GM21360 (cell line): ENCODE measurements at regions not wholly inside any gene's neighbourhood (a gene's known extent, or its start where the extent isn't known, plus 50 kb on each side); places are given as distances from the start of the nearest gene placed in this dataset.

Source experiments
- ATAC-seq: cut with Tn5 transposase; IDR thresholded peaks from one replicate; pipeline ENCODE4 v1.9.1; 2021; ENCODE audit warnings: mild to moderate bottlenecking, moderate library complexity; ENCODE audit not compliant: unreplicated experiment

DNA sequence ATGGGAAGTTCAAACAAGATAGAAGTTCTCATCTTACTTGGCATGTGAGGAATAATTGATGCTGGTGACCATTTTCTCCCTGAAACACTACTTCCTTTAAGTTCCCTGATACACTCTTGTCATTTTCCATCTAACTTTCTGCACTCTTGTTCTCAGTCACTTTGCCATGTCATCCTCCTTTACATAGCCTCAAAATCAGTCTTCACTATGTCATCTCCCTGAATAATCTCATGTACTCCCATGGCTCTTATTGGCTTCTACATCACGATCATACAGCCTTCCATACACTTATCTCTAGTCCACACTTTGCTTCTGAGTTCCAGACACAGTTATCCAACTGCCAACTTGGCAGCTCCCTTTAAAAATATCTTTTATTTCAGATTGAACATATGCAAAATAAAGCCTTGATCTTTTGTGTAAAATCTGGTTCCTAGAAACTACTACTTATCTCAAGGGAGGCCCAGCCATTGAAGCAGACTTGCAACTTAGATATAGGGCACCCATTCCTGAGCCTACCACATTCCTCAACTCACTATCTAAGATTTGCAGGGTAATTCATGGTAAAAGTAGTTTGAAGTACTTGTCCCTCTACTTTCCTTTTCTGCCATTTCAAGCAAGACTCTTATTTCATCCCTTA is 1070.2 kb upstream of the NXPH2 start:
- ATAC-seq: no peak

DNA sequence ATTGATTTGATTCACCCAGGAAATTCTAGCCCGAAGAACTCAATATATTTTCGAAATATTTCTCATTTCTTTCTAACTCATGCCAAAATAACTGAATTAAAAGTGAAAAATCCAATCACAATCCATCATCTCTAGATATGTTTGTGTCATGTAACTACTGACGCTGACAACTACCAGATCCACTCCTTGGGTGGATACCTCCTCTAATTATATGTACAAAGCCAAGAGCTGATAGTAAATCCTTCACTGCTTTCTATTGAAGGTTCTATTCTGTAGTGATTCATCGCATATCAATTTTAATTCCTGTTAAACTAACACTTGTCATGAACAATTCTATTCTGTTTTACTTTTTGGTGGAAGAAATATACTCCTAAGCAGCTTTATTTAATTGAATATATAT is 1056.6 kb upstream of the NXPH2 start:
- no peak for ATAC-seq

DNA sequence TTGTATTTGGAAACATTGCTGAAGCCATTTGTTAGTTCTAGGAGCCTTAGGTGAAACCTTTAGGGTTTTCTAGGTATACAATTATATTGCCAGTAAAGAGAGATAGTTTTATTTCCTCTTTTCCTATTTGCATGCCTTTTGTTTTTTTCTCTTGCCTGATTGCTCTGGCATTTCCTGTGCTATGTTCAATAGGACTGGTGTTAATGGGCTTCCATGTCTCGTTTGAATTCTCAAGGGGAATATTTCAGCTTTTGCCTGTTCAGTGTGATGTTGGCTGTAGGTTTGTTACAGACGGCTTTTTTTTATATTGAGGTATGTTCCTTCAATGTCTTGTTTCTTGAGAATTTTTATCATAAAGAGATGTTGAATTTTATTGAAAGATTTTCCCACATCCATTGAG is 1054.9 kb upstream of the NXPH2 start:
- no peak for ATAC-seq

DNA sequence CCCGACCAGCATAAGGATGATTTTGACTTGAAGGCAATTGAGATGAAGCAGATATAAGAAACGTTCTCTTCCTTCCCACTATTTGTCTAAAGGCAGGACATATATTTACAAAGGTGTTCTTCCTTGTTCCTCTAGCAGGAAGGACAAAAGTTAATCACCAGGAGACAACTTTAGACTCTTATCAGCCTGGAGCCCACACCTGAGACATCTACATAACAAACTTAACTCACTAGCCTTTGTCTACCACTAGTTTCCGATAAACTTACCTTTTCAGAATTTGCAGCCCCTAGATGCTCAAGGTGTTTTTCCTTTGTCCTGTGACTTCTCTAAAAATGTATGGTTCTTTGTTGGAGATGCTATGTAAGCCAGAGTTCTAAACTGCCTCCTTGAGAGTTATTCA is 1047.8 kb upstream of the NXPH2 start:
- ATAC-seq: no peak

DNA sequence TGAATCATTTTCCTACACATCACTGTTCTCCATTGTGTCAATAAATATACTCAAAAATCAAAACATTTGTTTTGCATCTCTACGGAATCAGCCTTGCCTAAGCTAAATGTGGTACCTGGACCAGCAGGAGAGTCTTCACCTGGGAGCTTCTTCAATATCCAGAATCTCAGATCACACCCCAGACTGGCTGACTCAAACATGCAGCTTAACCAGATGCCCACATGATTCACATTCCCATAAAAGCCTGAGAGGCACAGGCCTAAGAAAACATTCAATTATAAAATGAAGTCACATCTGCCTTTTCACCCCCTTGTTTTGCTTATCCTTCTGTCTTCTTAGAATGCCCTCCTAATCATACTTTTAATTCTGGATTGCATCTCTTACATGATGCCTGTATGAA is 1045.5 kb upstream of the NXPH2 start:
- ATAC-seq: no peak

DNA sequence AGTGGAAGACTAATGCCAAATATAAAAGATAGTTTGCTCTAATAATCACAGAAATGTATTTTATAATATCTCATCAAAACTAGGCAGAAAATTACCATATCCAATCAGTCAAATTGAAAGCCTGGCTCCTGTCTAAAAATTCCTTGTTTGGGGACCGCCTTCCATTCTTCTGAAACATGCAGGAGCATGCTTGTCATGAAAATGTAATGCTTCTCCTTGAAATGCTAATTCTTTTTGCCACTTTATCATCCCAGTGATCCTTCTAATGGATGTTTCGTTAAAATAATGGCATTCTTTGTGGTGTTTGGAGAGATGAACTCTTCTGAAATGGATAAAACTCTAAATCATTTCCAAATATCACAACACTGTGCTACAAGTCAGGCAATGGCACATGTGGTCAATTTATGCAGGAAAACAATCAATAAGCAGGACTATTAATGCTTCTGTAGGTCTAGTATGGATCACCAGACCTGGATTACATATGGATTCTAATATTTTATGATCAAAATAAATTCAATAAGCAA is 1039.1 kb upstream of the NXPH2 start:
- ATAC-seq: no peak

DNA sequence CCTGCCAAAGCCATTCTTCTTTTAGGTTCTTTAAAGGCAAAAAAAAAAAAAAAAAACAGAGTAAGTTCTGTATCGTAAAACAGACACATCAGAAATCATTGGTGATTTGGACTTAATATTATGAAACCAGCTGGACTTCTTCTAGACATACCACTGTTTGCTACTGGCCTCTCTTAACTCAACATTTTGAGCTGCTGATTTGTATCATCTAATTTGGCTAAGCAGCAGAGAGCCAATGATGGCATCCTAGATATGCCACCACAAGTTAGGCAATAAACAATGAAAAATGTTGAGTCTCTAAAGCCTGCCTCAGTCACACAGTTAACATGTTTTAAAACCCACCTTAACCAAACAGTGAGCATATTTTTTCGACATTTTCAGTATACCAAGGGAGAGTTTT is 1034.3 kb upstream of the NXPH2 start:
- ATAC-seq: no peak

DNA sequence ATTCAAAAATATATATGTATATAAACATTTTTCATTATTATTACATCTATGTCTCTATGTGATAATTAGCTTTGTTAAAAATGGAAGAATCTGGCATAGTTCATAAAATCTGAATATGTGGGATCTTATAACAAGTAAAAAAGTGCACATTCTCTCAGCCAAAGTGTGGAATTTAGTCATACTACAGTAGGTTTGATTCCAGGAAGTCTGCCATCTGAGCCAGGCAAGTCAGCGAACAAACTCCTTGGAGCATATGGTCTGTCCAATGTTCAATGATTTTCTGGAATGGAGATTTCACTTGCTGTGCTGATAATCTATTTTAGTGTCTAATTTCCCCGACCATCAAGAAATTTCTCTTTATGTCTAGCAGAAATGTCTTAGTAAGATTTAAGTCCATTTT is 1033.2 kb upstream of the NXPH2 start:
- no peak for ATAC-seq

DNA sequence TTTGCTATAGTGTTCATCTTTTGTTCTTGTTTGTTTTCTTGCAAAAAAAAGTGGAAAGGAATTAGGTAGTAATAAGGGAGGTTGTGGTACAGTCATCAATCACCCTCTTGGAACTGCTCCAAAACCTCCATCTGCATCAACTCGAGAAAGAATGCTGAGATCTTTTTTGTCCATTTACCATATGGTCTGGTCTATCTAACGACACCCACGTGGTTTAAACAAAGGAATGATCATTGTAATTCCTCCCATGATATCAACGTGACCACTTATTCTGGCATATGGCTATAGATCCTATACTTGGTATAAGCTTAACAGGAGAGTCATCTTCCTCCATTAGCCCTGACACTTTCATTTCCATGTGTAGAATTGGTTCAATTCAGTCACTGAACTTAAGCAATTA is 1025.3 kb upstream of the NXPH2 start:
- ATAC-seq: no peak

DNA sequence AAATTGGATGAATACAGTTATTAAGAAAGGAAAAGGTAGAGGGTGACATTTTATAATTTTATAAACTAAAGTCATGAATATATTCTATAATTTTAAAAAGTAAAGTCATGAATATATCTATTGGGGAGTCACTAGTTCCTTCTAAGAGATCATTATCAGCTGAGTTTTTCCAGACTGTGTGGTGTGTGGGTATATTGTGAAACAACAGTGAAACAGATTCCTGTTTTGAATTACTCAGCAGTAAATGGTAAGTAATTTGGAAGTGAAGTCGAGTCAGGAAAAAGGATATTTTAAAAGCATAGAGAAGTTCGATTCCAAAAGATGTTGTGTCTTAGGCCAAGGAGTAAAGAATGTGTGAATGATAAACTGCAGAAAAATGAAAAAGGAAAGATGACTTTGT is 1018.2 kb upstream of the NXPH2 start:
- ATAC-seq: no peak

DNA sequence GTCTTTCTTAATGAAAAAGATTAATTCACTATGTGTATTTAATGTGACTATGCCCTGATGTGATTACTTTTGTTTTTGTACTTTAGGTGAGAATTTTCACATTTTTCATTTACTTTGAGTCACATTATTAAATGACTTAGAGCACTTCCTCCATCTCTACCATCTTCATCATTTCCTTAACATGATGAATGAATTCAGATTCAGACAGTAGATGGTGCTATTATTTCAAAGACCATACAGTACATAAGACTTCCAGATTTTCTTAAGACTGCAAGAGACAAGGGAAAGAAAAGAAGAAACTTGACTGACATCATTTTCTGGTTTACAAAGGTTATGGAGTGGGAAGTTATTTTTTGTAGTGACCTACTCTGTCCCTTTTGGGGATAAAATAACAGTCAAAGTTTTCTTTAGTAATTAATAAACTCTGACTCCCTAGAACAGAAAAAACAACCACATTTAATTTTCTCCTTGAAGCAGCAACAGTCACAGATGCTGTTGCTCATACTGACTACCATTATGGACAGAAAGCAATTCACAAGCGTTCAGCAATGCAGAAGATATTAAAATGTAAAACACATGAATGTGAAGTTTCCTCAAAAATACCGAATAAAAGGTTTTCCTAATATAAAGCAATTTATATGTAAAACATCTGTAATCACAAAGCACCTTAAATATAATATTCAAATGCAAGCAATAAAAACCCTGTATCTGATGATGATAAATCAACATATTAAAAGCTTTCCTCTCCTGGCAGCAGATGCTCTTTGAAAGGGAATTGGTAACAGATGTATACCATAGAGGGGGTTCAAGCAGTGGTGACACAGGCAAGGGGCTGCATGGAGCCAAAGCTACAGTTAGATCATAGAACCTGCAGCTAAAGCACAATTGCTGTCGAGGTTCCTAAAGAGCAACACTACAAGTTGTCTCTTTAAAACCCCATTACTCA is 1010.9 kb upstream of the NXPH2 start:
- no peak for ATAC-seq

DNA sequence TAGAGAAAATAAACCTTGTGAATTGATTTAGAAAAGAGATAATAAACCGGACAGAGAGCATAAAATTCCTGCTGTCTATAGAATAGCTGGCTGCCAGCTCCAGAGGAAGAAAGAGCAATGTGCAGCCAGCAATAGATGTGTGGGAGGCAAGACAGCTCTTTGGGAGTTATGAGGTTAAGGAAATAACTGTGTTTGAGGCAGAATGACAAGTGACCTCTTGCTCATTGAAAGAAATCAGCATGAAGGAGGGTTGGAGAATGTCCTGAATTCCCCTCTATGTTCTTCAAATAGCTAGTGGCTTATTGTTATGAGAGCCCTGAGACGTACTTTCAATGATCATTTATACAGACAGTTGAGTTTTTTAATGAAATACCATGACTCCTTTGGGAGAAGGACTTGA is 1009.9 kb upstream of the NXPH2 start:
- no peak for ATAC-seq

DNA sequence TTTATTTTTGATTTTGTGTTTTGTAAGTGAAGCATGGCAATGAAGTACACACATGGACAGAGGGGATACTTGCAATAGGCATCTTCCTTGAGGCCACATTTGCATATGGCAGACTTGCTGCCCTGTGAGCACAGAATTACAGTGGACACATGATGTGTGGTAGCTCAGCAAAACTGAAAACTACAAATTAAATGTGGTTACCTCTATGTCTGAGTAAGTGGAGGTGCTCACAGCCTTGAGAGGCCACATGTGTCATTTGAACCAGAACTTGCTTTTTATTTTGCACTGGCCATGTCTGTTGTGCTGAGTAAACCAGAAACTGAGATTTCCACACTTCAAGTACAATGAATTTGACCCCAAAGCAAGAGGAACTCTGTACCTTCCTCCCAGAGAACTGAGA is 998.5 kb upstream of the NXPH2 start:
- no peak for ATAC-seq

DNA sequence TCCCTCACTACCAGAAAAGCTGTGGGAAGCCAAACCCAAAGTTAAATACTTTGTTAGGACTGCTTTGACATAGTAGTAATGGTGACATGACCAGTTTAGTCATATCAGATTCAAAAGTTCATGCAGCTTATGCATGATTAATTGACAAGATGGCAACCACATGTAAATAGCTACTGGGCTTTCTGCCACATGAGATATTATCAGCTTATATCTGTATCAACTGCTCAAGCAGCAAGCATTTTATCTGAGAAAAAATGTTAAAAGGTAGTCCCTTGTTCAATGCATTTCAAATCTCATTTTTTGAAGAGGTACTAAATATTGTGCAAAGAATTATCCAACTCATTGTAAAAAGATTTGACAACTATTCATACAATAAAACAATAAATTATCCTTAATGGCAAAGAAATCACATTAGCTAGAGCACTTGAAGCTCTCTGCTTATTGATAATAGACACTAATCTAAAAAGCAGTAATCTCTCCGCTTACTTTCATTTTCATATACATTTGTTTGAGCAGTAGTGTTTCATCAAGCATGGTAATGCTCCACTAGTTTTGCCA is 993.6 kb upstream of the NXPH2 start:
- no peak for ATAC-seq

DNA sequence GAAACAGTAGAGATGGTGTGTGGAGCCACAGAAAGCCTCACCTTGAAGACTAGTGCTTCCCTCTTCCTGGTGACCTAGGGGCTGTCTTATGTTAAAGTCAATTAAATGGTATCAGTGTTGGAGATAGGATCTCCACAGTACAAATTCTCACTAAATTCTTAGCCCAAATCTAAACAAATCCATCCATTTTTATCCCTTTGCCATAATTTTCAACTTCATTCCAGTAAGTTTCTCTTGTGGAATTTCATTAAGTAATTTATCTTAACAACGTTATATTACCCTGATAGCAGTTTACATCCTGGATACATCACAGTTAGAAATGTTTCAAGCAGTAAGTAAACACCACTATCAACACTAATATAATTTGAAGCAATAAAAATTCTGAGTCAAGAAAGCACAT is 989.4 kb upstream of the NXPH2 start:
- ATAC-seq: no peak

DNA sequence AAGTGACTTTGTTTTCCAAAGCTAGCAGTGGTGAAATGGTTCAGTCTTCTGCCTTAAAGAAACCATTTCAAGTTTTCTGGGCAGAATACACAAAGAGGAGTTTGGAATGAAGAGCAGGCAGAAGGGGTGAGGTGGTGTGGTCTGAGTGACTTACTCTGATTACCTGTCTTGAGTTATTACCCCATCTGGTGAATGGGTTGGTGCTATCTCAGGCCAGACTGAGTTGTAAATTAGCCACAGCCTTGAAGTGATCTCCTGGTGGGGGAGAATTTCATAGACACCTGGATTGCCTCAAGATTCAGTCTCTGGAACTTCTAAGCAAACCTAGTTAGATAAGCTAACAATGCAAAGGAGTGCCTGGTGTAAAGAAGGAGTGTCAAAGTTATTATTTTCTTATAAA is 983.5 kb upstream of the NXPH2 start:
- ATAC-seq: no peak

DNA sequence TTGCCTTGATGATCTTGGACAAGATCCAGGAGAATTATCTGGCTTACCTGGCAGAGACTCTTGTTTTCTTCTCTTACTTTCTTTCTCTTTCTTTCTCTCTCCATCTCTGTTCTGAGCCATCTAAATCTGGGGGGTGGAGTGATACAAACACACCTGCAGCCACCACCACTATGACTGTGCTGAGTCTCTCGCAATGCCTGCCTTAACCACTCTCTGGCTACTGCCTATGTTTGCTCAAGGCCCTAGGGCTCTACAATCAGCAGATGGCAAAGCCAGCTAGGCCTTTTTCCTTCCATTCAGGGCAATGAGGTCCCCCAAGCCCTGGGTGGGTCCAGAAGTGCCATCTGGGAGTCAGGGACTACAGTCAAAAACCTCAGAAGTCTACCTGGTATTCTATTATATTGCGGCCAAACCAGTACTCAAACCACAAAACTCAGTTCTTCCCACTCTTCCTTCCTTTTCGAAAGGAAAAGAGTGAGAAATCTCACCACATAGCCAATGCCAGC is 978.9 kb upstream of the NXPH2 start:
- no peak for ATAC-seq

DNA sequence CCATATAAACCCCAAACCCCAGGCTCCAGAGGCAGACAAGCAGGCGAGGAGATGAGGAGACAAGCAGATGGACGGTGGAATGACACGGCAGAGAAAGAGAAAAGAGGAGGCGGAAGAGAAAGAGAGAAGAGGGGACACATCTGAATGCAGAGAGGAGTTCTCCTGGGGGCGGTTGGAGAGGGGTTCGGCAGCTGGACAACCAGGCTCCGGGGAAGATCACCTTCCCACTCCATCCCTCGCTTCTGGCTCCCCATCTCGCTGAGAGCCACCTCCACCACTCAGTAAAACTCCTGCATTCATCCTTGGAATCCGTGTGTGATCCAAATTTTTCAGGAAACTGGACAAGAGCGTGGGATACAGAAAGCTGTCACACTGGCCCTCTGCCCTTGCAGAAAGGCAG is 966.7 kb upstream of the NXPH2 start:
- ATAC-seq: no peak

DNA sequence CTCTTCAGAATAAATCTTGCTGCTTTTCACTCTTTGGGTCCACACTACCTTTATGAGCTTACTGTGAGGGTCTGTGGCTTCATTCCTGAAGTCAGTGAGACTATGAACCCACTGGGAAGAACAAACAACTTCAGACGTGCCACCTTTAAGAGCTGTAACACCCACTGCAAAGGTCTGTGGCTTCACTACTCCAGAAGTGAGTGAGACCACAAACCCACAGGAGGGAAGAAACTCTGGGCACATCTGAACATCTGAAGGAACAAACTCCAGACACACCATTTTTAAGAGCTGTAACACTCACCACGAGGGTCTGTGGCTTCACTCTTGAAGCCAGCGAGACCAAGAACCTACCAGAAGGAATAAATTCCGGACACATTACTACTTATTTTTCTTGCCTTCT is 964.1 kb upstream of the NXPH2 start:
- no peak for ATAC-seq

DNA sequence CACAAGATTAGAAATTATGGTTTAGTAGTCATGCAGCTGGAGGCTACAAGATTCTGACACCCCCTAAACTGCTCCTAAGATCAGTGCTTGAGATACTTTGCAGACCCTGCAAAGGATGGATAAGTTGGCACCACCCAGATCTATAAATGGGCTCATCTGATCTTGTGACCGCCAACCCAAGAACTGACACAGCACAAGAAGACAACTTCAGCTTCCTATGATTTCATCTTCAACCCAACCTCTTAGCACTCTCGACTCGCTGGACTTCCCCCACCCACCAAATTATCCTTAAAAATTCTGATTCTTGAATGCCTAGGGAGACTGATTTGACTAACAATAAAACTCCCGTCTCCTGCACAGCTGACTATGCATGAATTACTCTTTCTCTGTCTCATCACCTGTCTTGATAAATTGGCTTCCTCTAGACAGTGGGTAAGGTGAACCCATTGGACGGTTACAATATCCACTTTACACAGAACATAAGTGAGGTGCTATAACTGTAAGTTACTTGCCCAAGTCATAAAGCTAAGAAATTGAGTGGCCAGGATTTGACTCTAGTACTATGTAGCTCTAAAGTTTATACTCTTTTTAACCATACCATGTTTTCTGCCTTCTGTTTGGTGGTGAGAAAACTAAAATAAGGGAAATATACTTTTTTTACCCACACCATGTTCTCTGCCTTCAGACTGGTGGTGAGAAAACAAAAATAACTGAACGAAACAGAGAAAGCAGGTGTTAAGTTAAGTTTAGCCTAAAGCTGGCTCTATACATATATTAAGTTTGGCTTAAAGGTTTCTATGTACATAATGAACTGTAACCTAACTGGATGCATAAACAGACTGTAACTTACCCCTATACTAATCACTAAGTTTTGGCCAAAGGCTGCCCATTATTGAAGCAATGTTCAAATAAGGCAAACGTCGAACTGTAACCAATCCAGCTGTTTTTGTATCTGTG is 962.3 kb upstream of the NXPH2 start:
- no peak for ATAC-seq

DNA sequence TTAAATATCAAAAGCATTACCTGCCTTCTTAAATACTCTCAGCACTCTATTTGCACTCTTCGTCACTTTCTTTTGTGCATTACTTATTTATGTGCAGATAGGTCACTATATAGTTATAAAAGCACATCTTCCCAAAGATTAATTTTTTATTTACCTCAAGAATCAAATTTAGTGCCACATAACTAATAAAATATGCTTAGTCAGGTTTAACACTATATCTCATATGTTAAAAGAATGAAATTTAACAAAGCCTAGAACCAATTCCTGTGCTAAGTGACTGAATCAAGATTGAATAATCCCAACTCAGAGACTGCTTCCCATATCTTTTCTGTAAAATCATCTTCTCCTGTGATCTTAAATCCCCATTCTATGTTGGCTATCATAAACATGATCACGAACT is 957.5 kb upstream of the NXPH2 start:
- ATAC-seq: no peak
